ENCODE measurements at regions not wholly inside any gene's neighbourhood (a gene's known extent, or its start where the extent isn't known, plus 50 kb on each side); places are given as distances from the start of the nearest gene placed in this dataset.

- intact Hi-C loops (cut with DNase I; ENCODE audit: low total_unique reads), result no loop called here
- no peak for DNase-seq
- Histone ChIP-seq H3K4me3 (no peak overlapping the region), H3K27me3 (no peaks in the 10 kb centered on the region), H3K36me3 (ENCODE audit: low read depth, missing control alignments) (no peaks in the 10 kb centered on the region), H3K9me3 (no peaks in the 10 kb centered on the region), H3K4me1 (no peaks in the 10 kb centered on the region), H3K27ac (no peak overlapping the region)
- WGBS, 2 donors, result 86 to 93% methylated on average over 6 to 7 of the region's 7 CpGs
- TF ChIP-seq POLR2A (IDR thresholded peaks at IDR 0.05), result no peak
- TF ChIP-seq CTCF (IDR thresholded peaks at IDR 0.05), result no peak
Measured at GRCh38 chr15:91456251-91456718, 356.2 kb downstream of the SV2B start.

- Histone ChIP-seq H3K4me1 (no peaks in the 10 kb centered on the region), H3K27me3 (no peaks in the 10 kb centered on the region), H3K9me3 (no peaks in the 10 kb centered on the region), H3K36me3 (ENCODE audit: low read depth, missing control alignments) (no peaks in the 10 kb centered on the region), H3K4me3 (no peak overlapping the region), H3K27ac (no peak overlapping the region)
- intact Hi-C loops (cut with DNase I; ENCODE audit: low total_unique reads), result no loop called here
- TF ChIP-seq CTCF (IDR thresholded peaks at IDR 0.05), result no peak
- no peak for TF ChIP-seq POLR2A (IDR thresholded peaks at IDR 0.05)
- WGBS, 2 donors, result 82 to 89% methylated on average over 3 of the region's 3 CpGs
- DNase-seq, result no peak
Measured at GRCh38 chr15:91456921-91457320, 356.9 kb downstream of the SV2B start.

- no peak for DNase-seq
- no peaks in the 10 kb centered on the region for H3K9me3 ChIP-seq
- intact Hi-C loops (cut with DNase I; ENCODE audit: low total_unique reads), result no loop called here
- no peaks in the 10 kb centered on the region for H3K36me3 ChIP-seq (ENCODE audit: low read depth, missing control alignments)
- H3K27ac ChIP-seq, result no peak overlapping the region
- H3K27me3 ChIP-seq, result no peaks in the 10 kb centered on the region
- 83 to 86% methylated on average over 3 of the region's 3 CpGs for WGBS, 2 donors
- TF ChIP-seq POLR2A (IDR thresholded peaks at IDR 0.05), result no peak
- no peak for TF ChIP-seq CTCF (IDR thresholded peaks at IDR 0.05)
- no peak overlapping the region for H3K4me3 ChIP-seq
- H3K4me1 ChIP-seq, result no peaks in the 10 kb centered on the region
Measured at GRCh38 chr15:91461377-91461776, 361.3 kb downstream of the SV2B start.

- no peak overlapping the region for H3K4me3 ChIP-seq
- H3K36me3 ChIP-seq (ENCODE audit: low read depth, missing control alignments), result no peaks in the 10 kb centered on the region
- WGBS, 2 donors, result 82 to 91% methylated on average over 4 of the region's 4 CpGs
- no peaks in the 10 kb centered on the region for H3K9me3 ChIP-seq
- no peaks in the 10 kb centered on the region for H3K27me3 ChIP-seq
- DNase-seq, result no peak
- H3K4me1 ChIP-seq, result no peaks in the 10 kb centered on the region
- no peak for TF ChIP-seq CTCF (IDR thresholded peaks at IDR 0.05)
- TF ChIP-seq POLR2A (IDR thresholded peaks at IDR 0.05), result no peak
- no peak overlapping the region for H3K27ac ChIP-seq
- intact Hi-C loops (cut with DNase I; ENCODE audit: low total_unique reads), result no loop called here
Measured at GRCh38 chr15:91465086-91465485, 365.0 kb downstream of the SV2B start.

GRCh38 chr15:91465696-91466095, 365.6 kb downstream of the SV2B start:
- Histone ChIP-seq H3K36me3 (ENCODE audit: low read depth, missing control alignments) (no peaks in the 10 kb centered on the region), H3K4me1 (no peaks in the 10 kb centered on the region), H3K27me3 (no peaks in the 10 kb centered on the region), H3K27ac (no peak overlapping the region), H3K4me3 (no peak overlapping the region), H3K9me3 (no peaks in the 10 kb centered on the region)
- intact Hi-C loops (cut with DNase I; ENCODE audit: low total_unique reads), result no loop called here
- no peak for TF ChIP-seq POLR2A (IDR thresholded peaks at IDR 0.05)
- no peak for TF ChIP-seq CTCF (IDR thresholded peaks at IDR 0.05)
- WGBS, 2 donors, result 71 to 76% methylated on average over 7 of the region's 7 CpGs
- no peak for DNase-seq

Measured in testis (tissue), 2 donors.